ENCODE measurements at regions not wholly inside any gene's neighbourhood (a gene's known extent, or its start where the extent isn't known, plus 50 kb on each side); places are given as distances from the start of the nearest gene placed in this dataset.

- DNase-seq (ENCODE audit: low read depth): no peak
Observed at GRCh38 chr2:234306426-234307173, 190.3 kb downstream of the ARL4C start.

DNA sequence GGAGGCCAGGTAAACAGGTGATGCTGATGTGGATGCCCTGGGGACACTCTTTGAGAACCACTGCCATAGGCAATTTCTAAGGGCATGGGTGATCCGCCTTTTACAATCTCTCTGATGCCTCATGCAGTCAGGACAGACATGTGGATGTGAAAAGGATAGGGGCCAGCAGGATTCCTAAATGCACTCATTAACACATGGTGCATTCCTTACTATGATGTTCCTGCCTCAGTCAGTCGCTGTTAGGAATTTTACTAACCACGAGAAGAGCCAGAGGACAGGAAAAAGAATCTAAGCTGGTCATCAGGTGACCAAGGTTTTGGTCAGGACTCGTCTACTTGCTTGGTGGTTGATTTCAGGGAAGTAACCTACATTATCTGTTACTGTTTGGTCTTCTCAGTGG lies 191.0 kb downstream of the ARL4C start:
- no peak for DNase-seq (ENCODE audit: low read depth)

- DNase-seq (ENCODE audit: low read depth): no peak
Observed at GRCh38 chr2:234304950-234305349, 191.9 kb downstream of the ARL4C start.

GRCh38 chr2:234302664-234302991 lies 194.3 kb downstream of the ARL4C start:
- no peak for DNase-seq (ENCODE audit: low read depth)

GRCh38 chr2:234300932-234301823 lies 195.7 kb downstream of the ARL4C start:
- DNase-seq (ENCODE audit: low read depth): no peak

DNA sequence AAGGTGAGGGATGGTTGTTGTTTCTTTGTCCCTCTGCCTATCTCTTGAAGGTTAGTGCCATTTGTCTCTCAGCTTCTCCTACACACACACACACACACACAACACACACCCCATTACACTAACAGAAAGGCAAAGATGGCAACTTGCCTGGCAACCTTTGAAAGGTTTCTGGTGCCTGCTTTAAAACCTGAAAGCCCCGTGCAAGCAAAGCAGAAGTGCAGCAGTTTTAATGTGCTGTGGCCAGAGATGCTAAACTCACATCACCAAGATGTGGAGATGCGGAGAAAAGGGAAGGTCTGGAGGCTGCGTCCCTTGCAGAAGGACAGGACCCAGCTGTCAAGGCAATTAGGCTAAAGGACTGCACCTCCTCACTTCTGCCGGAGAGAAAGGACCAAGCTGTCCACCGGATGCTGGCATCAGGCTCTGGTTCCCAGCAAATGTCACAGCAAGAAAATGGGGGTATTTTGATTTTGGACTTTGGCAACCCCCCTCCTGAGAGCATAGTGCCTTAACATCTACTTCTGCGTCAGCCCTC lies 196.4 kb downstream of the ARL4C start:
- no peak for DNase-seq (ENCODE audit: low read depth)

DNA sequence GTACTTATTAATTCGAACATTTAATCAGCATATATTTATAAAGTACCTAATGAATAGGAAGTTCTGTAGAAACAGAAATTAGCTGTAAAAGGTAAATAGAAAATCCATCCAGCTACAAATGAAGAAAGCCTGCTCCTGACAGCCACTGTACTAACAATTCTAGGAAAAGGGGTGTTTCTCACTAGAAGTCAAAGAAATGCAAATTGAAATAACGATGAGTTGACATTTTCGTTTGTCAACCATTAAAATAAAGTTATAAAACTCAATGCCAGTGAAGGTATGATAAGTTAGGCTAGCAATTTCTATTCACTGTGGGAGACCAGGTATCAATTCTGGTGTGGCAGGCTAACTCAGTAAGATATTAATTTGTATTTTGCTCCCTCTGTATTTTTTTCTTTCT lies 198.0 kb downstream of the ARL4C start:
- DNase-seq (ENCODE audit: low read depth): no peak

- no peak for DNase-seq (ENCODE audit: low read depth)
Observed at GRCh38 chr2:234296991-234297390, 199.9 kb downstream of the ARL4C start.

- DNase-seq (ENCODE audit: low read depth): no peak
Observed at GRCh38 chr2:234293973-234294372, 202.9 kb downstream of the ARL4C start.

- no peak for DNase-seq (ENCODE audit: low read depth)
Observed at GRCh38 chr2:234292962-234293243, 204.0 kb downstream of the ARL4C start.

- peak; percentile 81 for DNase-seq (ENCODE audit: low read depth)
Observed at GRCh38 chr2:234292205-234292961, 204.5 kb downstream of the ARL4C start.

DNA sequence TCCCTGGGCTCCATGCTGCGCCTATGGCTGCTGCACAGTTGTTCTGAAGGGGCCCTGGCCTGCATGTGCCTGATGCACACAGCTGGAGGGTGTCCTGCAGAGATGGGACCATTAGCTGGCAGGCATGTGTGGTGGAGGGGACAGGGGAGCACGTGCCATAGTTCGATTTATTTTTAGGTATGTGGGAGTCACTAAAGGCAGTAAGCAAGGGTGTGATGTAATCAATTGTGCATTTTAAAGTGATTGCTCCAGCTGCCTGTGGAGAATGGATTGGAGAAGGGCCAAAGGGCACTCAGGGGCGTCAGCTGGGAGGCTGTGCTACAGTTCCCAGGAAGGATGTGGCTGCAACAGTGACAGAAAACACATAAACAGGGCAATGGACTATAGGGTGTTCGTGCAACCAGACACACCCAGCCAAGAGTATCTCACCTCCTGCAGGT lies 205.1 kb downstream of the ARL4C start:
- DNase-seq (ENCODE audit: low read depth): peak; percentile 33

GRCh38 chr2:234290671-234291070 lies 206.2 kb downstream of the ARL4C start:
- peak; percentile 90 for DNase-seq (ENCODE audit: low read depth)

DNA sequence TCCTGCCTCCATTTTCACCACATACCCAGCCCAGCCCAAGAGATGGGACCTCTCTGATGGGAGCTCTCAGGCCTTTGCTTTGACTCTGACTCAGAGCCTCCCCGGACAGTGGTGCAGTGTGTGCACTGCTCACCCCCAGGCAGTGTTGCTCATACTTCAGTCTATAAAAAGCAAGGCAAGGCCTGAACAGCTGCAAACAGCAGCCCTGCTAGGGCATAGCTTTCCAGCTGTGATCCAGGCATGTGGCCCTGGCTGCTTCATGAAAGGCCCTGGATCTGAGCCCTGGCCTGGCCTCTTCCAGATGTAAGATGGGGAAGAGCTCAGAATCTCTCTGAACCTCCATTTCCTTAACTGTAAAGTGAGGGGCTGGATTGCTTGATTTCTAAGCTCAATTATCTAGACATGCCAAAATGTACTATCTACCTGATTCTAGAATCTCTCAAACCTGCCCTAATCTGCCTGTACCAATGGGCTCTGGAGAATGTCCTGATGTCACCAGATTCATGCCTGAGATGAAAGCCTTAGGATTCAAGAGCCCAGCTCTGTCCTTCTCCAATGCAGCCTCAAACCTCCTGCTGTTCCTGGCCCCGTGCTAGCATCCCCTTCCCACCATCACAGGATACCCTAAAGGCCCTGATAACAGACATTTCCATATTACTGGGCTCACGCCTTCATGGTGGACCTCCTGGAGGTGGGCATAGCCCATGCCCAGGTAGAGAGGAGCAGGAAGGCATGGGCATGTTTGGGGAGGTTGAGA lies 206.9 kb downstream of the ARL4C start:
- peak; percentile 27 for DNase-seq (ENCODE audit: low read depth)

DNA sequence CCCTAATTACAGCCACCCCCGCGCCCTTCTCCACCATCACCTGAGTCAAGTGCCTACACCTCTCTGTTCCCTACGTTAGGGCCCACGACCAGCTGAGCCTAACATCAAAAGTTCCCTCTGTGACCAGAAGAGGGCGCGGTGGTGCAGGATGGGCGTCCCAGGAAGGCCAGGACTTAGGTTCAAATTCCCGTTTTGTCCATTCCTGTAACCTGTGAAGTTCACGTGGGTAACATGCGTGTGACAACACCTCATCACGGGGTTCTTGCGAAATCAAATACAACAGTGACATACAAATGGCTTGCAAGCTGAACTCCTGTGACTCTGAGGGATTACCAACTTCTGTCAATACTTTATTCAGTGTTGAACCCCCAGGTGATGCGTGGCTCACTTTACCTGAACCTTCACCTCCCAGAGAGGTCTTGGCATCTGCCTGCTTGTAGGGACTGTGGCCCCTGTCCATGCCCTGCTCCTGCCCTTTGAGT lies 207.9 kb downstream of the ARL4C start:
- peak; percentile 51 for DNase-seq (ENCODE audit: low read depth)

- DNase-seq (ENCODE audit: low read depth): no peak
Observed at GRCh38 chr2:234287650-234288049, 209.2 kb downstream of the ARL4C start.

DNA sequence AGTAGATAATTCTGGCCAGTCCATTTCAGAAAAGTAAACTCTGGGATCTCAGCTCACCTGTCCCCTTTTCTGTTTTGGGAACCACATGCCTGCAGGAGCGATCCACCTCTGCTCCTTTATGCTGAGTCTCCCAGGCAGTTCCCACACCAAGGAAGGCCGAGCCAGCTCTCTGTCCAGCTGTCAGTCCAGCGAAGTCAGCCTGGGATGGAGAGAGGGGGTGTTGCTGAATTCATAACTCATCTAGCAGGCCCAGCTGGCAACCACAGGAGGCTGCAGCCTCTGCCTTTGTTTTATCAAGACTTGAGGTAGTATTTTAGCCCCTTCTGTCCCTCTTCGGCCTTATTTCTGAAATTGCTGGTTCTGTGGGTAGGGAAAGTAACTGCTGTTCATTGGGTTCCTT lies 209.9 kb downstream of the ARL4C start:
- no peak for DNase-seq (ENCODE audit: low read depth)

DNA sequence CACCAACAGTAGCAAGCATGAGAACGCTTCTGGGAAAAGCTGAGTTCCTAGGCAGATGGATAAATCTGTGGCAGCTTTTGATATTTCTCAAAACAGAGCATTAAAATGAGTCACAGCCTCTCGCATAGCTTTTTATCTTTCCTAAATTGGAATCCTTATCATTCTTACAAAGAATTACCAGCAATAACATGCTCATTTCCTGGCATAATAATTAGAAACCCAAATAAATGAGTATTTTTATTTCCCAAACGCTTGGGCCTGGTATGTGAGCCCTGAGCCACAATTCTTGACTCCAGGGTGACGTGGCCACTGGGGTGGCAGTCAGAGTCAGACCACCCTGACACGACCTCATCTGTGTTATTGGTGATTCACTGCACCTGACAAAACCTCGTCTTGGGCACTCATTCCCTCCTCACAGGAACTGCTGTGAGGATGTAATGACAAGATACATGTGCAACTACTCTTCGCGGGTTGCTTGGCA lies 210.7 kb downstream of the ARL4C start:
- no peak for DNase-seq (ENCODE audit: low read depth)

- no peak for DNase-seq (ENCODE audit: low read depth)
Observed at GRCh38 chr2:234285541-234285940, 211.3 kb downstream of the ARL4C start.

GRCh38 chr2:234279637-234280036 lies 217.2 kb downstream of the ARL4C start:
- no peak for DNase-seq (ENCODE audit: low read depth)

DNA sequence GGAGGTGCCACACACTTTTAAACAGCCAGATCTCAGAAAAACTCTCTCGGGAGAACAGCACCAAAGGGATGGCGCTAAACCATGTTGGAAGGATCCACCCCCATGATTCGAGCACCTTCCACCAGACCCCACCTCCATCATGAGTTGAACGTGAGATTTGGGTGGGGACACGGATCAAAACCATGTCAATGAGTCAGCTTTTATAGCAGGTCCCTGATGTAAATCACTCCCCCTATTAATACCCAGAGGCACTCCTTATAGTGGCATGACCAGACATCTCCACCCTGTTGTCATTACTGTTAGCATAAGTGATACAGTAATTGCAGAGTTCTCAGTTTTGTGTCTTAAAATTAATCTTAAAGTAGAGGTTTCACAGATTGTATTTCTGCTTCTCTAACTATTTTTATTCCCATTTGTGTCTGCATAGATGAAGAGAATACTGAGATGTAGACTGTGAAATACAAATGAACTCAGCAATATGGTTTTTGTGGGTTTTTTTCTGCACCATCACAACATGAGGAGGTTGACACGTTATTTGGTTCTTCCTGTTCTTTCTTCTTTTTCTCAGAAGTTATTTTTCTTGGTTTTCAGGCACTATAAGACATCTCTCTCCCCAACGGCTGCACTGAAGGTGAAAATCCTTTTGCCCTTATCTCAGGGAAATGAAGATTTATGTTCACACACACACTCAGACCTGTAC lies 218.2 kb downstream of the ARL4C start:
- DNase-seq (ENCODE audit: low read depth): no peak

Data from T-helper 22 cell (primary cell).